ENCODE measurements at regions not wholly inside any gene's neighbourhood (a gene's known extent, or its start where the extent isn't known, plus 50 kb on each side); places are given as distances from the start of the nearest gene placed in this dataset.

DNA sequence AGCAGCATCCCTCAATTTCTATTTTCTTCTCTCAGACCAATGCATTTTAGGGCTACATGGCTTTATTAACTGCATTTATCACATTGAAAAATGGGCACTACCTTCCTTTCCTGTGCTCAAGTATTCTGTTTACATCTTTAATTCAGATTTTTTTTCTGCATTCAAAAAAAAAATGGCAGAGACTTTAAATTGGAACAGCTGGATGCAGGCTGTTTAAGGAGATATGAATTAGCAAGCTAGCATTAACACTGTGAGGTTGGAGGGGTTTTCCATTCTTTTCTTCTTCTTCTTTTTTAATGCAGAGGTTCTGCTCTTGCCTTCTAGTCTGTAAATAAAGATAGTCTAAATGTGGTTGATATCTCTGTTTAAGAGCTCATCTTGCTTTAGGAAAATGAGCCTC lies 242.9 kb upstream of the RBFOX1 start:
- H3K9ac ChIP-seq (ENCODE audit: insufficient read depth in 1 of 2, low read length in 2 of 2): no peak overlapping the region
- TF ChIP-seq, protein P1, sequence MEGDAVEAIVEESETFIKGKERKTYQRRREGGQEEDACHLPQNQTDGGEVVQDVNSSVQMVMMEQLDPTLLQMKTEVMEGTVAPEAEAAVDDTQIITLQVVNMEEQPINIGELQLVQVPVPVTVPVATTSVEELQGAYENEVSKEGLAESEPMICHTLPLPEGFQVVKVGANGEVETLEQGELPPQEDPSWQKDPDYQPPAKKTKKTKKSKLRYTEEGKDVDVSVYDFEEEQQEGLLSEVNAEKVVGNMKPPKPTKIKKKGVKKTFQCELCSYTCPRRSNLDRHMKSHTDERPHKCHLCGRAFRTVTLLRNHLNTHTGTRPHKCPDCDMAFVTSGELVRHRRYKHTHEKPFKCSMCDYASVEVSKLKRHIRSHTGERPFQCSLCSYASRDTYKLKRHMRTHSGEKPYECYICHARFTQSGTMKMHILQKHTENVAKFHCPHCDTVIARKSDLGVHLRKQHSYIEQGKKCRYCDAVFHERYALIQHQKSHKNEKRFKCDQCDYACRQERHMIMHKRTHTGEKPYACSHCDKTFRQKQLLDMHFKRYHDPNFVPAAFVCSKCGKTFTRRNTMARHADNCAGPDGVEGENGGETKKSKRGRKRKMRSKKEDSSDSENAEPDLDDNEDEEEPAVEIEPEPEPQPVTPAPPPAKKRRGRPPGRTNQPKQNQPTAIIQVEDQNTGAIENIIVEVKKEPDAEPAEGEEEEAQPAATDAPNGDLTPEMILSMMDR (IDR thresholded peaks at IDR 0.05; ENCODE audit: control extremely low read depth, extremely low read depth): no peak
- peaks cover 0 to 11% (median 0%) of the 10 kb centered on the region in 3 donors for H3K27me3 ChIP-seq (ENCODE audit: control insufficient read depth in 3 of 3, insufficient read depth in 3 of 3, low read length in 2 of 3)
- no peak for ATAC-seq (ENCODE audit: insufficient read depth, low FRiP score)
- peaks cover 0 to 3% (median 0%) of the 10 kb centered on the region in 4 donors for H3K9me3 ChIP-seq (ENCODE audit: control insufficient read depth in 4 of 4, insufficient read depth in 3 of 4, low read length in 3 of 4)
- H3K4me1 ChIP-seq (ENCODE audit: control insufficient read depth in 5 of 5, insufficient read depth in 5 of 5, low read length in 5 of 5): no peaks in the 10 kb centered on the region
- DNase-seq: peak in 2 of 3 donors; percentile 53 to 73
- H3K36me3 ChIP-seq (ENCODE audit: control insufficient read depth in 4 of 4, insufficient read depth in 4 of 4, low read length in 4 of 4): no peaks in the 10 kb centered on the region
- H3K27ac ChIP-seq (ENCODE audit: low read depth in 1 of 2, low read length in 1 of 2): no peak overlapping the region
- no peak overlapping the region for H3K4me3 ChIP-seq

DNA sequence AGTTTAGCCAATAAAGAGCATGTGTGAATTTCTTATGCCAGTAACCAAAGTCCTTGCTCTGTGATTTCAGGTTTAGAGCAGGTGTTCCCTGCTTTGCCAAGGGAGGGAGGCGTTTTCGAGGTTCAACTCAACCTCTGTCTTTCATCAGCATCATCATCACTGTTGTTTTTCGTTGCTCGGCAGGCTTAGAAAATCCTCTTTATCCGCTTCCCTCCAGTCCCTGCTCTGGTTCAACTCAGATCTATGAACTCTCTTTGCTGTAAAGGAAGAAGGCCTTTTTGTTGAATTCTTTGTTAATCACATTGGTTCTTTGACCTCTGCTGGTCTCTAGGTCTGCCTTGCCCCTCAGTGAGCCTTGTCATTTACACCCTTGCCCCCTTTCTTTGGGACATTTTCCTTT lies 243.9 kb upstream of the RBFOX1 start:
- DNase-seq: no peak
- H3K9me3 ChIP-seq (ENCODE audit: control insufficient read depth in 4 of 4, insufficient read depth in 3 of 4, low read length in 3 of 4): peaks cover 0 to 3% (median 0%) of the 10 kb centered on the region in 4 donors
- H3K4me1 ChIP-seq (ENCODE audit: control insufficient read depth in 5 of 5, insufficient read depth in 5 of 5, low read length in 5 of 5): no peaks in the 10 kb centered on the region
- no peak overlapping the region for H3K9ac ChIP-seq (ENCODE audit: insufficient read depth in 1 of 2, low read length in 2 of 2)
- WGBS, 2 donors: 50 to 51% methylated on average over 5 of the region's 5 CpGs
- no peak overlapping the region for H3K4me3 ChIP-seq
- H3K27ac ChIP-seq (ENCODE audit: low read depth in 1 of 2, low read length in 1 of 2): no peak overlapping the region
- H3K36me3 ChIP-seq (ENCODE audit: control insufficient read depth in 4 of 4, insufficient read depth in 4 of 4, low read length in 4 of 4): no peaks in the 10 kb centered on the region
- TF ChIP-seq, protein P1 (IDR thresholded peaks at IDR 0.05; ENCODE audit: control extremely low read depth, extremely low read depth): no peak
- peaks cover 0 to 11% (median 0%) of the 10 kb centered on the region in 3 donors for H3K27me3 ChIP-seq (ENCODE audit: control insufficient read depth in 3 of 3, insufficient read depth in 3 of 3, low read length in 2 of 3)
- ATAC-seq (ENCODE audit: insufficient read depth, low FRiP score): no peak

DNA sequence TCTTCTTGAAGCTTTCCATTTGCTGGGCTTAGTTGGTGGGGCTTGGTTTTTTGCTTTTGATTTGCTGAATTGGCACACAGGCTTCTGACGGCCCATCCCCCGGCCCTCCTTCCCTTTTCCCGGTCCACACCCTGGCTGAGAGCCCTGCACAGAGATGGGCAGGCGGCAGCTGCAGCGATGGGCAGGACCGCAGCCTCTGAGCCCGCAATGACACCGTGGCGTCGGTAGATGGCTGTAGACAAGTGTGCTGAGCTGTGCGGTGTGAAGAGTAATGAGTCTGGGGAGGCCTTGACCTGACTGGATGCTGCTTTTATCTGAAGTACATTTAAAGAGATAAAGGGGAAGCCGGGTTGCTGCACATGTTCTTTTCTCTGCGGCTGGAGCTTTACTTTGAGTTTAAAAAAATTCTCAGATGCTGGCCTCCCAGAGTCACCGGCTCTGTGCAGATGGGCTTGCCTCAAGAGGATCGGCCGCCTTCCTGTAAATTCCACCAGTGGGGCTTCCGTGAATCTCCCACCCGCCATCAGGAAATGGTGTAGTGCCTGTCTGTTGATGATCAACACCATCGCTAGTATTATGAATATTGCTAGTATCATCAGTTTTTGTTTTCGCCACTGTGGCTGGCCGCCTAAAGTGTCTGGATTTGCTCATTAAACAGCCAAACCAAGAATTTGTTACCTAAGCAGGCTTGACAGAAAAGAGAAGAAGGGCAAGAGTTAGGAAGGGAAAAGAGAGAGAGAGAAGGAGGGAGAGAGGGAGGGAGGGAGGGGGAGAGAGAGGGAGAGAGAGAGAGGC lies 245.6 kb upstream of the RBFOX1 start:
- Histone ChIP-seq H3K4me3 (no peak overlapping the region), H3K27me3 (ENCODE audit: control insufficient read depth in 3 of 3, insufficient read depth in 3 of 3, low read length in 2 of 3) (peaks cover 0 to 9% (median 0%) of the 10 kb centered on the region in 3 donors), H3K9me3 (ENCODE audit: control insufficient read depth in 4 of 4, insufficient read depth in 3 of 4, low read length in 3 of 4) (peaks cover 0 to 3% (median 0%) of the 10 kb centered on the region in 4 donors), H3K36me3 (ENCODE audit: control insufficient read depth in 4 of 4, insufficient read depth in 4 of 4, low read length in 4 of 4) (no peaks in the 10 kb centered on the region), H3K9ac (ENCODE audit: insufficient read depth in 1 of 2, low read length in 2 of 2) (no peak overlapping the region), H3K4me1 (ENCODE audit: control insufficient read depth in 5 of 5, insufficient read depth in 5 of 5, low read length in 5 of 5) (no peaks in the 10 kb centered on the region), H3K27ac (ENCODE audit: low read depth in 1 of 2, low read length in 1 of 2) (no peak overlapping the region)
- WGBS, 2 donors: 22 to 28% methylated on average over 21 of the region's 21 CpGs
- TF ChIP-seq, protein P1 (IDR thresholded peaks at IDR 0.05; ENCODE audit: control extremely low read depth, extremely low read depth): no peak
- peak; percentile 43 to 72 (median 72) for DNase-seq
- ATAC-seq (ENCODE audit: insufficient read depth, low FRiP score): no peak

Data from lung (tissue), 11 donors.